ELR (cell line): ENCODE measurements at regions not wholly inside any gene's neighbourhood (a gene's known extent, or its start where the extent isn't known, plus 50 kb on each side); places are given as distances from the start of the nearest gene placed in this dataset.

Experiments used
- DNase-seq: peaks from one replicate; pipeline ENCODE4 v3.0.0-alpha.2; 2015; ENCODE audit warnings: low read depth

DNA sequence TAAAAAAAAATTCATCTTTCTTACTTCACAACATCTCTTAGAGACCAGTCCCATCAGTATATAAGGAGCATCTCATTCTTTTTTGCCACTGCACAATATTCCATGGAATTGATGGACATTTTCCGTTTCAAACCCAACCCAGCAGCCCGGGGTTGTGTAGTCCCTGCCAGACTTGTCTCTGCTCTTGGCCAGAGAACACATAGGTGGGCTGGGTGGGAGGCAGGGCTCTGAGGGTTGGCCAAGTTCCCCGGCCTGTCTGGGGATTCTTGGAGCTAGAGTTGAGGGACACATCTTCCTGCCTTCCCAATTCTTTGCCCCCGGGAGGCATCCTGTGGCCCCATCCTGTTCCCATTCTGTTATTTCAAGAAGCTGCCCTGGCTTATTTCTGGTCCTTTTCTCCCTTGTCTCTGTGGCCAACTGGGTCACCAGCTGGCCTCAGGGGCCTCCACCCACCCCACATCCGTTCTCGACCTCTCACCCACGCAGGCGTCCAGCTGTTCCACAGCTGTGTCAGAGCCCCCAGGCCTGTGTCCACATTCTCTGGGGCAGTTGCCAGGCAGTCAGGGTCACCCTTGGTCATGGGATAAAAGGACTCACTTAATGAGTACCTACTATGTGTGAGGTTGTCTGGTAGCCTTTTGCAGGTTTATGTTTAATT is 52.0 kb upstream of the CCDC63 start:
- peak; percentile 35 for DNase-seq

DNA sequence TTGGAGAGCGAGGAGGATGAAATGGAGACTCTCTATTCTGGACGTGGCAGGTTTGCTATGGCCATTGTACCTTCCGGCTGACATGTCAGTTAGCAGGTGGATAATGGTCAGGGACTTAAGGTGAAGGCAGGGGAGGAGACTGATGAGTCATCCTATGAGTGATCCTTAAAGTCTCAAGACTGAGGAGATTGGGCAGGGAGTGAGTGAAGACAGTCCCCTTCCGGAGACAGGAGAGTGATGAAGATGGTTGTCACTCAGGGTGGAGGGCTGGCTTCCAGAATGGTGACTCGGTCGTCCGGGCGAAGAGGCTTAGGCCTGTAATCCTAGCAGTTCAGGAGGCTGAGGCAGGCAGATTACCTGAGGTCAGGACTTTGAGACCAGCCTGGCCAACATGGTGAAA is 49.8 kb upstream of the CCDC63 start:
- DNase-seq: peak; percentile 12
